GM23248 (cell line): ENCODE measurements at regions not wholly inside any gene's neighbourhood (a gene's known extent, or its start where the extent isn't known, plus 50 kb on each side); places are given as distances from the start of the nearest gene placed in this dataset.

Experiments used
- EZH2 ChIP-seq: fragments of 200-600 bp; sonication (generic); IDR thresholded peaks from 2 replicates; pipeline ENCODE4 v1.6.1; 2018; ENCODE audit warnings: antibody characterized with exemption, mild to moderate bottlenecking; ENCODE audit not compliant: insufficient read depth, poor library complexity, severe bottlenecking
- EZH2phosphoT487 ChIP-seq: fragments of 200-600 bp; sonication (generic); IDR thresholded peaks from 2 replicates; pipeline ENCODE4 v1.6.1; 2018; ENCODE audit warnings: antibody characterized with exemption, moderate library complexity, mild to moderate bottlenecking, low read depth; ENCODE audit not compliant: insufficient read depth

- TF ChIP-seq EZH2phosphoT487 (no peak), EZH2 (no peak)
Observed at GRCh38 chr12:69073035-69073434, 140.1 kb upstream of the CPM start.
